Renal cortex interstitium (tissue), 11 donors: ENCODE measurements at regions not wholly inside any gene's neighbourhood (a gene's known extent, or its start where the extent isn't known, plus 50 kb on each side); places are given as distances from the start of the nearest gene placed in this dataset.

Source experiments
- DNase-seq, 11 donors: peaks; one replicate each; pipeline ENCODE4 v3.0.0-alpha.2; 2013; ENCODE audit warnings: low read depth in 9 of 11, low spot score in 4 of 11; ENCODE audit errors: extremely low read depth in 1 of 11

- no peak for DNase-seq
These were observed 302.2 kb upstream of the SALL1 start for GRCh38 chr16:51453251-51453650.

GRCh38 chr16:51450909-51451308 is 299.8 kb upstream of the SALL1 start:
- no peak for DNase-seq

GRCh38 chr16:51450376-51450775 is 299.3 kb upstream of the SALL1 start:
- DNase-seq = no peak

- DNase-seq = peak in 1 of 11 donors; percentile 61
These were observed 298.4 kb upstream of the SALL1 start for GRCh38 chr16:51449441-51449840.

- no peak for DNase-seq
These were observed 294.2 kb upstream of the SALL1 start for GRCh38 chr16:51445250-51445649.

GRCh38 chr16:51443934-51444333 is 292.9 kb upstream of the SALL1 start:
- DNase-seq = no peak

GRCh38 chr16:51442141-51442870 is 291.2 kb upstream of the SALL1 start:
- peak in 1 of 11 donors; percentile 36 for DNase-seq

GRCh38 chr16:51440131-51440889 is 289.2 kb upstream of the SALL1 start:
- DNase-seq = no peak

GRCh38 chr16:51439271-51439670 is 288.2 kb upstream of the SALL1 start:
- DNase-seq = no peak

- no peak for DNase-seq
These were observed 285.7 kb upstream of the SALL1 start for GRCh38 chr16:51436742-51437141.

GRCh38 chr16:51434567-51435198 is 283.6 kb upstream of the SALL1 start:
- DNase-seq = no peak

GRCh38 chr16:51433599-51433998 is 282.5 kb upstream of the SALL1 start:
- no peak for DNase-seq

- DNase-seq = peak in 3 of 11 donors; percentile 74 to 79 (median 77)
These were observed 280.6 kb upstream of the SALL1 start for GRCh38 chr16:51431517-51432241.

GRCh38 chr16:51430716-51431369 is 279.8 kb upstream of the SALL1 start:
- DNase-seq = no peak

- DNase-seq = no peak
These were observed 278.0 kb upstream of the SALL1 start for GRCh38 chr16:51429041-51429440.

GRCh38 chr16:51427085-51427484 is 276.0 kb upstream of the SALL1 start:
- no peak for DNase-seq

- DNase-seq = no peak
These were observed 275.2 kb upstream of the SALL1 start for GRCh38 chr16:51426276-51426675.

GRCh38 chr16:51420247-51420646 is 269.2 kb upstream of the SALL1 start:
- DNase-seq = no peak

GRCh38 chr16:51419768-51420167 is 268.7 kb upstream of the SALL1 start:
- no peak for DNase-seq
